ENCODE measurements at regions not wholly inside any gene's neighbourhood (a gene's known extent, or its start where the extent isn't known, plus 50 kb on each side); places are given as distances from the start of the nearest gene placed in this dataset.
A peak's percentile ranks its signal among the peaks of the same experiment; 100 is the strongest.

DNA sequence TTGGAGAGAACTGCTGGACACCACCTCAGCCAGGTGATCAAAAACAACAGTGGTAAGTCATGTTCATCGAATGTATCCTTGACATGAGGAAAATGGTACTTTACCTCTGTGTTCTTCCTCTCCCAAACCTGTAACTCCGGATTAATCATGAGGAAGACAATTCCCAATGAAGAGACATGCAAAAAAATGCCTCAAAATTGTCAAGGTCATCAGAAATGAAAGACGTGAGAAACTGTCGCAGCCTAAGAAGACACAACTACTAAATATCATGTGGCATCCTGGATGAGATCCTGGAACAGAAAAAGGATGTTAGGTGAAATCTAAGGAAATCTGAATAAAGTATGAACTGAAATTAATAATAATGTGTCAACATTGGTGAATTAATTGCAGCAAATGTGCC is 178.4 kb downstream of the LACC1 start:
- no peaks in the 10 kb centered on the region for H3K27me3 ChIP-seq
- ATAC-seq = no peak
- H3K4me1 ChIP-seq = peaks cover 4 to 31% (median 12%) of the 10 kb centered on the region in 3 donors
- no peaks in the 10 kb centered on the region for H3K9me3 ChIP-seq
- H3K4me3 ChIP-seq = no peak overlapping the region
- no peaks in the 10 kb centered on the region for H3K36me3 ChIP-seq
- no peak for TF ChIP-seq POLR2A (IDR thresholded peaks at IDR 0.05)
- peak overlapping the region in 1 of 4 donors; percentile 39 for H3K27ac ChIP-seq
- WGBS, 2 donors (ENCODE audit: low coverage in 1 of 2) = 76 to 82% methylated on average over 4 of the region's 4 CpGs

DNA sequence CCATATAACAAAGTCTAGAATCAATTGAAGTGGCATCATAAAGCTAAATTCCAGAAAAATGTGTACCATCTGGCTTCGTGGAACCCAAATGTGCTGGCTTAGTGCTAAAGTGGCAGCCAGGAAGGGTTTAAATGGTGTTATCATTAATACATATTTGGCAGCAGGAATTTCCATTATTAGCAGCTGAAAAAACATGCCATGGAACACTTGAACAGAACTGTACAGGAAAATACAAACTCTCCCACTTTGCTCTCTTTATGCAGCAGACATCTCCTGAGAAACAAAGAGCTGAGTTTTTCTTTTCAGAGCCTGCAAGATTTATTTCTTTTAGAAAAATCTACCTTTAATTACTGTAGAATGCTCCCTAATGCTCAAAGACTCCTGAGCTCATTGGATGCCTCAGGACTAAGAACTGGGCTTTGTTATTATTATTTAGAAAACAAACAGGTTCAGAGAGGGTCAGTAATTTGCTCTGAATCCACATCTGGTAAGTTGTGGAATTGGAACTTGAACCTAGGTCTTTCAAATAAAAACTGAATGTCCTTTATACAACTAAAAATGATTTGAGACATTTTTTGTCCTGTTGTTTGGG is 179.0 kb downstream of the LACC1 start:
- no peak for ATAC-seq
- WGBS, 2 donors (ENCODE audit: low coverage in 1 of 2) = 0 to 27% methylated on average over 1 of the region's 1 CpG

DNA sequence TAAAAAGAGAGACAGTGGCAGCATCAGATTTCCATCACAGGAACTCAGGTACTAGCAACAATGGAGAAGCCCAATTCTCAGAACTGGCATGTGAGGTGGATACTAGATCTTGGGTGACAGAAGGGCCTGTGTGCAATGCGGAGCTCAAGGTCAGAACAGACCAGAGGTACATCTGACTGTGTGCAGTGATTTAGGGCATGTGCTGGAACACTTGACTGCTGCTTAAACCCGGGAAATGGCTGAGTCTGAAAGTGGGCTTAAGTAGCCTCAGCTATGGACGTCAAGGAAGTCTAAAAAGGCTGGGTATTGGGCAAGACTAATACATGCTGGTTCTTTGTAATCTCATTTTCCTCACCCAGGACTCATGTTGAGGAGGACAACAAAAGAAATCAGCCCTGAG is 182.2 kb downstream of the LACC1 start:
- peaks cover 0 to 13% (median 6%) of the 10 kb centered on the region in 3 donors for H3K4me1 ChIP-seq
- 90 to 100% methylated on average over 1 to 3 of the region's 3 CpGs for WGBS, 2 donors (ENCODE audit: low coverage in 1 of 2)
- TF ChIP-seq POLR2AphosphoS5 (IDR thresholded peaks at IDR 0.05) (no peak), POLR2A (IDR thresholded peaks at IDR 0.05) (no peak), EP300 (IDR thresholded peaks at IDR 0.05) (no peak)
- TF ChIP-seq, protein P1, sequence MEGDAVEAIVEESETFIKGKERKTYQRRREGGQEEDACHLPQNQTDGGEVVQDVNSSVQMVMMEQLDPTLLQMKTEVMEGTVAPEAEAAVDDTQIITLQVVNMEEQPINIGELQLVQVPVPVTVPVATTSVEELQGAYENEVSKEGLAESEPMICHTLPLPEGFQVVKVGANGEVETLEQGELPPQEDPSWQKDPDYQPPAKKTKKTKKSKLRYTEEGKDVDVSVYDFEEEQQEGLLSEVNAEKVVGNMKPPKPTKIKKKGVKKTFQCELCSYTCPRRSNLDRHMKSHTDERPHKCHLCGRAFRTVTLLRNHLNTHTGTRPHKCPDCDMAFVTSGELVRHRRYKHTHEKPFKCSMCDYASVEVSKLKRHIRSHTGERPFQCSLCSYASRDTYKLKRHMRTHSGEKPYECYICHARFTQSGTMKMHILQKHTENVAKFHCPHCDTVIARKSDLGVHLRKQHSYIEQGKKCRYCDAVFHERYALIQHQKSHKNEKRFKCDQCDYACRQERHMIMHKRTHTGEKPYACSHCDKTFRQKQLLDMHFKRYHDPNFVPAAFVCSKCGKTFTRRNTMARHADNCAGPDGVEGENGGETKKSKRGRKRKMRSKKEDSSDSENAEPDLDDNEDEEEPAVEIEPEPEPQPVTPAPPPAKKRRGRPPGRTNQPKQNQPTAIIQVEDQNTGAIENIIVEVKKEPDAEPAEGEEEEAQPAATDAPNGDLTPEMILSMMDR (IDR thresholded peaks at IDR 0.05) = no peak
- no peak overlapping the region for H3K27ac ChIP-seq
- H3K9me3 ChIP-seq = no peaks in the 10 kb centered on the region
- no peak for ATAC-seq
- H3K4me3 ChIP-seq = no peak overlapping the region
- no peaks in the 10 kb centered on the region for H3K36me3 ChIP-seq
- H3K27me3 ChIP-seq = no peaks in the 10 kb centered on the region

More for the DNA sequence above, 179.0 kb downstream of the LACC1 start:
- Histone ChIP-seq H3K27me3 (no peaks in the 10 kb centered on the region), H3K4me3 (no peak overlapping the region), H3K27ac (peak overlapping the region in 1 of 4 donors; percentile 39), H3K4me1 (peaks cover under 1 to 24% (median 7%) of the 10 kb centered on the region in 3 donors), H3K9me3 (no peaks in the 10 kb centered on the region), H3K36me3 (no peaks in the 10 kb centered on the region)
- TF ChIP-seq POLR2AphosphoS5 (IDR thresholded peaks at IDR 0.05) (no peak), EP300 (IDR thresholded peaks at IDR 0.05) (no peak), POLR2A (IDR thresholded peaks at IDR 0.05) (no peak)
- TF ChIP-seq, protein P1 (IDR thresholded peaks at IDR 0.05) = no peak

DNA sequence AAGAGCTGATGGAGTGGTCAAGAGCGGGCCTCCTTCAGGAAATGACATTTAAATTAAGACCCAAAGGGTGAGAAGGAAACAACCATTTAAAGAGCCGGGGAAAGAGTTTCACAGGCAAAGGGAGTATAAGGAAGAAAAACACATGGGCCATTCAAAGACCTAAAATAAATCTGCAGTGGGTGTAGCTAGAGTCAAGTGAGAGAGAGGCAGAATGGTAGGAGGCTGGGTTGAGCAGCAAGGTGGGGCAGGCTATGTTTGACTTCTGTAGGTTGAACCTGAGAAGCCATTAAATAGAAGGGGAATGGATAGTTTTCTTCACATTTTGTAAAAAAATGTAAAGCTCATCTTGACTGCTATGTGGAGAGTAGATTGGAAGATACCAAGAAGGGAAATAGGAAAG is 183.8 kb downstream of the LACC1 start:
- peaks cover 0 to 7% (median 3%) of the 10 kb centered on the region in 3 donors for H3K4me1 ChIP-seq
- H3K27ac ChIP-seq = no peak overlapping the region
- H3K9me3 ChIP-seq = no peaks in the 10 kb centered on the region
- WGBS, 2 donors (ENCODE audit: low coverage in 1 of 2) = 100% methylated on average over 1 of the region's 2 CpGs; no CpG with 5 or more reads in 1 of the 2 donors
- H3K27me3 ChIP-seq = no peaks in the 10 kb centered on the region
- H3K4me3 ChIP-seq = no peak overlapping the region
- H3K36me3 ChIP-seq = no peaks in the 10 kb centered on the region
- TF ChIP-seq, protein P1 (IDR thresholded peaks at IDR 0.05) = no peak
- TF ChIP-seq EP300 (IDR thresholded peaks at IDR 0.05) (no peak), POLR2A (IDR thresholded peaks at IDR 0.05) (no peak), POLR2AphosphoS5 (IDR thresholded peaks at IDR 0.05) (no peak)
- ATAC-seq = no peak

DNA sequence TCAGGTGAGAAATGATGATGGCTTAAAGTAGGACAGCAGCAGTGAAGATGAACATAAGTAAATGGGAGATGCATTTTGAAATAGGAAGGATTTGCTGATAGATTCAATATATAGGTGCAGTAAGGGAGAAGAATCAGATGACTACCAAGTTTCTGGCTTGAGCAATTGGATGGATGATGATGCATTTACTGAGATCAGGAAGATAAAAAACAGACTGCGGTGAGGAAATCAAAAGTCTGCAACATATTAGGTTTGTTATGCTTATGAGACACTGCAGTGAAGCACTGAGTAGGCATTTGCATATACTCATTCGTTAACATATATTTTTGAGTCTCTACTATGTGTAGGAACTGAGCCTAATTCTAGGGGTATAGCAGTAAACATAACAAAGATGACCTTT is 184.2 kb downstream of the LACC1 start:
- Histone ChIP-seq H3K9me3 (no peaks in the 10 kb centered on the region), H3K4me3 (no peak overlapping the region), H3K36me3 (no peaks in the 10 kb centered on the region), H3K27me3 (no peaks in the 10 kb centered on the region), H3K4me1 (peaks cover 0 to 3% (median 0%) of the 10 kb centered on the region in 3 donors), H3K27ac (no peak overlapping the region)
- no peak for ATAC-seq
- TF ChIP-seq POLR2AphosphoS5 (IDR thresholded peaks at IDR 0.05) (no peak), EP300 (IDR thresholded peaks at IDR 0.05) (no peak), POLR2A (IDR thresholded peaks at IDR 0.05) (no peak)
- TF ChIP-seq, protein P1 (IDR thresholded peaks at IDR 0.05) = no peak
- WGBS, 2 donors (ENCODE audit: low coverage in 1 of 2) = 85 to 92% methylated on average over 2 of the region's 2 CpGs
